CD4-positive, alpha-beta T cell treated with Interleukin-10 for 1 hour (primary cell): ENCODE measurements at regions not wholly inside any gene's neighbourhood (a gene's known extent, or its start where the extent isn't known, plus 50 kb on each side); places are given as distances from the start of the nearest gene placed in this dataset.

ENCODE experiments used
- DNase-seq: peaks from one replicate; pipeline ENCODE4 v3.0.0-alpha.2; 2020

- DNase-seq = no peak
Measured at GRCh38 chr13:73880365-73880764, 253.8 kb downstream of the KLF12 start.

DNA sequence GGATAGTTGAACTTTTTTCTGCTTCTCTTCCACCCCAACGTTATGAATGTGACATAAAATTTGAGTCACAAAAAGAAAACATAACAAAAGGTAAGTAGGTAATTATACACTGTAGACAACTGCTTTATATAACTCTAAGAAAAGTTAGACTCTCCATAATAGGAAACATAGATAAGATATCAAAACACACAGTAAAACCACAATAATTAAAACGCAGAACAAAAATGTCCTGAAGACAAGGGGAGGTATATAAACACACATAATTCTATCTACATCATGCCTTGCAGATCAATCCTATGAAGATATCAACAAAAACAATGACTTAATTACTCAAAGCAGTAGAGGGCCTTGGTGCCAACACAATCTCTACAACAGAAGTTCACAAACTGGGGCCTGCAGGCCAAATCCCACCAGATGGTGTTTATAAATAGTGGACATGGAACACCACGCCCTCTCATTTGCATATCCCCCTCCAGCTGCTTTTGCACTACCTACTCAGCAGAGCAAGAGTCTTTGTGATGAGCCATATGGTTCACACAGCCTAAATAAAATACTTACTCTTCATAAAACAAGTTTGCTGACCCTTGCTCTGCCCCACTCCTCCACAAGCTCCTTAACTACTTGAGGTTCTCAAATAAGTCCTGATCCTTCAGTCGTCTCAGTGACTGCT, 254.7 kb downstream of the KLF12 start:
- DNase-seq = no peak

GRCh38 chr13:73877399-73877798, 256.8 kb downstream of the KLF12 start:
- DNase-seq = no peak

GRCh38 chr13:73876323-73876722, 257.9 kb downstream of the KLF12 start:
- DNase-seq = no peak

DNA sequence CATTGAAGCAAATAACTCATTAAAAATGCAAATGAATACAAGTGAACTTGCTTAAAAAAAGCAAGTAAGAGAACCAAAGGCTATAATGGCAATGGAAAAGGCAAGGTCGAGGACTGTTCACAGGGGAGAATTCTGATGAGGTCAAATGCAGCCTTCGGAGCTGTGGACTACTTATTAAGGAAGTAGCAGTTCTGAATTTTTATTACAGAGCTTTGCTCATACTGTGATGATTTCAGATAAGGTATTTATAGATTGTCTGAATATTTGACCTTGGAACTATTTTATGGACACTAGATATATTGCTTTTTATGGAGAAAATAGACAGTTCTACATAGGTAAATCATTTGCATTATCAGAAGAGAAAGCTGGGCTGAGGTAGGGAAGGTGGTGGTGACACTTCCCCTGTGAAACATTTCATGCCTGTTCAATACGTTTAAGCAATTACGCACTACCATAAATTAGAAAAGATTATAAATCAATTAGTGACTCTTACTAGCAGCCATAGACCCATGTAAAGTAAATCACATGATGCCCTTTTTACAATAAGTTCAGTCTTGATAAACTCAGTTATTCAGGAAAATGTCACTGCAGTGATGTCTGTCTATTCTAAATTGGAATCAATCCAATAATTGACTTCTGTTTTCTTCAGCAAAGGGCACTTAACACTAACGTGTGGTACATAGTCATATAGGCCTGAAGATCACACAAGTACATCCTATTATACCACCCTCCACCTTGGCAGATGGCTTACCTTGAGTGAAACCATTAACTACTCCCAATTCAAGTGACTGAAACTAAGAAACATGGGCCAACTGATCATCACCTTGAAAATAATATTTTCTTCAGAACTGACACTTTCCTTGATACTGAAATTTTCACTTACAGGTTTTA, 260.0 kb downstream of the KLF12 start:
- DNase-seq = no peak

GRCh38 chr13:73872397-73872796, 261.8 kb downstream of the KLF12 start:
- no peak for DNase-seq

GRCh38 chr13:73870970-73871935, 263.0 kb downstream of the KLF12 start:
- DNase-seq = no peak

DNA sequence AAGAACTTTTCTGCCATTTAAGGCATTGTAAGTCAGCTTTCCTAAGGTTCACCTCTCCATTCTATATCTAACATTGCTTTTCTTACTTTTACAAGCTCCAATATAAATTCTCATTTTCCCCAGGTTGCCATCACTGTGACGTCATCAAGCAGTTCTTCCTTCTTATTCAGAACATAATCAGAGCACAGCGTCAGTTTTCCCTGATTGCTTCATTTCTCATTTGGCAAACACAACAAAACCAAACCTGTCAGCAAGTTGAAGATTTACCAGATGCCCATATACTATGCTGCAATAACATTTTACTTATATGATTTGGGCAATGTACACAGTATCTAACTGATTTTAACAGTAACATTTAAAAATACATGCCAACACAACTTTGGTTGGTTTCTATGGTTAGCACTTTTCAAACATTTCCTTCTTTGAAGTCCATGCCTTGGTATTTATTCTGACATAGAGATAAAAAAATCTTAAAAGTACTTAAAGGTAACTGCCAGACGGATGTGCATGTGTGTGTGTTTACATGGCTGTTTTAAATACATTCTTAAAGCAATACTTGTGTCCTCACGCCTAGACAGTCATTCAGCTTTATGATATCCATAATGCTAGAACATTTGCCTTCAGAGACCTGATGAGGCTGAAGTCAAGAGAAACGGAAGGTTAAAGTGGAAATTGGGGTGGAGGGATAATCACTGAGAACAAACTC, 264.0 kb downstream of the KLF12 start:
- DNase-seq = no peak

DNA sequence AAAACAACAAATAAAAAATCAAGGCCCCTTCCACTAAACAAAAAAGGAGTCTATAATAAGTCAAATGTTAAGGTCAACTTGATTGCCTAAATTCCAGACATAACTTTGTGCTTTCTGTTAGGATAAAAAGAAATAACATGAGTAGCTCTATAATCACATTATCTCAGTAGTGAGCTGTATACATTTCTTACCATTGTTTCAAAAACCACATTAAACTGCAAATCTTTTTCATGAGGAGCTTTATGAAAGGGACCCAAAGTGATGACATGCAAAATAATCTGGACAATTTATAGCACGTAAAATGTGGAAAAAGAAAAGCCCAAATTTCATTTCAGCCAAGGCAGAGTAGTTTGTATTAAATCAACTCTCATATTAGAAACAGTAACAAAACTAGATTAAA, 269.2 kb downstream of the KLF12 start:
- DNase-seq = no peak

- DNase-seq = peak; percentile 31
Measured at GRCh38 chr13:73861136-73861535, 273.1 kb downstream of the KLF12 start.

GRCh38 chr13:73860501-73860900, 273.7 kb downstream of the KLF12 start:
- DNase-seq = no peak

DNA sequence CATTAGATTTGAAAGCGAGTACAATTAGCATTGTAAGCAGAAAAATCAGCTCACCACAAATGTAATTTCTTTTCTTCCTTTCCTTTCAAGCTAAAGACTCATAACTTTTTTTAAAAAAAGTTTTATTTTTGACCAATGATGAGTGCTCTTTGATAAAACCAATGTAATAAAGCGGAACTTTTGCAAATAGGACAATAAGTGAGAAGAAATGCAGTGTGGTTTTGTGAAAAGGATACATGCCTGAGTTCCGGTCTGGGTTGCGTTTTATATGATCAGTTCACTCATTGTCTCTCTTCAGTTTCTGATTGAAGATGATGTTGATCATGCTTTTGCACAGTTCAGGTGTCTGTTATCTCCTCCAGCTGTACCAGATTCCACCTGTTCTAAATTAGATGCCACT, 274.4 kb downstream of the KLF12 start:
- peak; percentile 49 for DNase-seq

- DNase-seq = no peak
Measured at GRCh38 chr13:73857106-73857505, 277.1 kb downstream of the KLF12 start.

DNA sequence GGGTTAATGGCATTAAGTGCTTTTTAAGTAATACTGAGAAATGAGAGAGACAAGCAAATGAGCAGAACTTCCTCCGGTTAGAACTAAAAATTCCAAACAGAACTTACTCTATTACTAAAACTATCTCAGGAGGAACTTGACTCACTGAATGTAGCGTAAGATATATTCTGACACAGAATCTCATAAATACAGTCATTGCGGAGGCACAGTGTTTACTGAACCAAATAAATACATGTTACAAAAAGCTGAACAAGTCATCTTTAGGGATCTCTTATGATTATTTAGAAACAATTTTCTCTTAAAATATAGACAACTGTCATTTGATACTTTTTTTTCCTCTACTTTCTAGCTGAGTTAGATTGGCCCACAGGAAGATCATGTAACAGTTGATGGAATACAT, 283.1 kb downstream of the KLF12 start:
- no peak for DNase-seq

DNA sequence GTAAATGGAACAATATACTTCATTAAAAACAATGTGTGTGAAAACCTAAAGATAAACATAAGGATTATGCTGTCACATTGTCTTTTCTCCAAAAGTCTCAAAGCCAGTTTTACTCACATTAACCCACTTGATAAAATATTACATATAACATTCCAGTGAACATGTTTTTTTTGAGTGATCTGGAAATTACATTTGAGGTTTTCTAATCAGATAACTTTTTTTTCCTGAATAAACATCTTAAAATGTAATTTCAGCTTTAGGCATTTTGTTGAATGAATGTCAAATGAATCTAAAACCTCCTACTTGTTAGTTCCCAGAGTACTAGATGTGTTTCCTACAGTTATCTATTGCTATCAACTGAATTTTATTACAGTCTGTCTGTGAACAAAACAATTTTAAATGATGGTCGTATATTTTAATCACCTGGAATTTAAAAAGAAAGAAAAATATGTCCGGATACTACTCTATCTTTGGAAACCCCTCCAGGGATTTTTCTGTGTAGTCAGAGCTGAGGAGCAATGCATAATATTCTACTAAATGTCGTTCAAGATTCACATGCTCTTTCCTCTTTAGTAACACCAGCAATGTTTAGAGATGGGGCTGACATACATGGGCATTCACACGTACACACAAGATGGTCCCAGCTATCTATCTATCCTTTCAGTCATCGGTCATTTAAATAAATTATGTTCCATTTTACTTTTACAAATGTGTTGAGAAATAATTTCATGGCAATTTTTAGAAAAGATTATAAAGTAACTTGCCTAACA, 283.9 kb downstream of the KLF12 start:
- DNase-seq = no peak

GRCh38 chr13:73849292-73849691, 284.9 kb downstream of the KLF12 start:
- peak; percentile 46 for DNase-seq

- no peak for DNase-seq
Measured at GRCh38 chr13:73844986-73845385, 289.2 kb downstream of the KLF12 start.

- no peak for DNase-seq
Measured at GRCh38 chr13:73842626-73843025, 291.6 kb downstream of the KLF12 start.

DNA sequence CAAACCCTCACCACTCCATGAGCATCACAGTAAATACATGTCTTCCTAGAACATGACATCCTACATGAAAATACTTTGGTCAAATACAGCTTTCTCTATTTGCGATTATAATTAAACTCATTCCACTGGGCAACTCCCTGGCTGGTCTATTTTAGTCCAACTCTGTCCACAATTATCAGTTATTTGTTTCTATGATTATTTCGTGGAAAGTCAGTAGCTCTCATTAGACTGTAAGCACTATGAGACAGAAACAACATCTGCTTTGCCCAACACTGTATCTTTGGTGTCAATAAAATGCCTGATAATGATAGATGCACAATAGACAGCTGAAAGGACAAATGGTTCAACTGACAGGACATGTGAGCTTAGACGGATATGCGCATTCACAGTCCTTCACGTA, 292.0 kb downstream of the KLF12 start:
- DNase-seq = no peak

DNA sequence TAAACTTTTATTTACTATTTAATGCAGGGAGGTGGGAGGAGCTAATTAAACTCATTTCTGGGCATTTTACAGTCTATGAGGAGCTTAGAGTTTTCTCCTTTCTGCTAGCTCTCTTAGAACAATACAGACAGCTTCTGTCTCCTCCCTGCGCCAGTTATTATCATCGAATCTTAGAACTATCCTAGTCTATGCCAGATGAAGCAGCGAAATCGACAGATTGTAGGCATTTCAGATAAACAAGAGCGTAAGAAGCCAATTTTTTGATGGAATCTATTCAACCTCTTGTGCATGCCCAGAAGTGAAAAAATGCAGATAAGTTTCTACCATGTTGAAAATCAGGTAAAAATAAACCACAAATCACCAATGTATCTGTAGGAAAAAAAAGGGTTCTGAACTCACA, 297.1 kb downstream of the KLF12 start:
- no peak for DNase-seq

DNA sequence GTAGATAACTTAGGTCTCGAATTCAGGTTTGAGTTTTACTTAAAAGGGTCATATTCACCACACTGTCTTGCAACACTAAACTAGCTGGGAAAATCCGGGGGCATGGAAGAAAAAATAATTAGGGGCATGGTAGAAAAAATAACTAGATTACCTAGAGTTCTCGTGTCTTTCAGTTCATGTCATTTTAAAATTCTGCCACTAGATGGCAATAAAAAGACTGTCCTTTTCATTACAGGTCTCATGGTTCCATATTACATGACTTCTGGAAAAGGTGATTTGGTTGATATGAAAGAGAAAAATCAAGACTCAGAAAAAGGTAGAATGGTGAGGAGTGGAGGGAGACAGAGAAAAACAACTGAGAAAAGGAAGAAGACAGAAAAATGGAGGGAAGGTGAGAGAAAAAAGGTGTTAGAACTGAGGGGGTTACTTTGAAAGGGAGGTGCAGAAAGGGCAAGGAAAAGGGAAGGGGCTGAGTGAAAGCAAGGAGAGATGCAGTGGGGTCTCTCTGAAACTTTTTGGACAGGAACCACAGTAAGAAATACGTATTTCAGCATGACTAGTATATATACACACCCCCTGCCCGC, 299.0 kb downstream of the KLF12 start:
- DNase-seq = peak; percentile 67
